GM06990 (cell line): ENCODE measurements at regions not wholly inside any gene's neighbourhood (a gene's known extent, or its start where the extent isn't known, plus 50 kb on each side); places are given as distances from the start of the nearest gene placed in this dataset.
"Not testable (repeated sequence)": the region's sequence is repeated elsewhere in the genome, so short reads cannot be mapped to it uniquely, and the experiment has no call there.

Experiments
- DNase-seq: peaks from one replicate; pipeline ENCODE4 v3.0.0-alpha.2; 2011; ENCODE audit not compliant: insufficient read length; ENCODE audit errors: extremely low read depth
- H3K27me3 ChIP-seq: replicated peaks from 2 replicates; pipeline ENCODE4 v1.6.0; 2011; ENCODE audit warnings: low read length; ENCODE audit not compliant: control insufficient read depth, insufficient read depth
- H3K36me3 ChIP-seq: 2 replicates; pipeline ENCODE4 v1.5.1; 2011; ENCODE audit warnings: low read length; ENCODE audit not compliant: control insufficient read depth, insufficient read depth
- H3K4me3 ChIP-seq: replicated peaks from 2 replicates; pipeline ENCODE4 v1.5.1; 2011; ENCODE audit warnings: low read depth, mild to moderate bottlenecking, control low read depth, low read length
- CTCF ChIP-seq: IDR thresholded peaks from 2 replicates; pipeline ENCODE4 v1.5.1; 2011; ENCODE audit warnings: low read length, control low read depth, mild to moderate bottlenecking, inconsistent platforms; ENCODE audit not compliant: insufficient read depth, poor library complexity, severe bottlenecking

GRCh38 chr7:131673576-131673975 is 117.1 kb upstream of the PODXL start:
- H3K36me3 ChIP-seq: no peaks in the 10 kb centered on the region
- TF ChIP-seq CTCF: no peak
- no peak overlapping the region for H3K4me3 ChIP-seq
- DNase-seq: no peak
- no peaks in the 10 kb centered on the region; the same call in 1 of the 2 replicates for H3K27me3 ChIP-seq

GRCh38 chr7:131670406-131670805 is 114.0 kb upstream of the PODXL start:
- no peaks in the 10 kb centered on the region; the same call in 1 of the 2 replicates for H3K27me3 ChIP-seq
- no peak for DNase-seq
- H3K4me3 ChIP-seq: no peak overlapping the region
- TF ChIP-seq CTCF: no peak
- no peaks in the 10 kb centered on the region for H3K36me3 ChIP-seq

GRCh38 chr7:131667699-131668098 is 111.3 kb upstream of the PODXL start:
- no peak for DNase-seq
- no peaks in the 10 kb centered on the region for H3K36me3 ChIP-seq
- no peak for TF ChIP-seq CTCF

GRCh38 chr7:131665021-131665420 is 108.6 kb upstream of the PODXL start:
- TF ChIP-seq CTCF: no peak
- H3K4me3 ChIP-seq: no peak overlapping the region
- H3K27me3 ChIP-seq: no peaks in the 10 kb centered on the region; the same call in 1 of the 2 replicates
- no peak for DNase-seq
- no peaks in the 10 kb centered on the region for H3K36me3 ChIP-seq

More at GRCh38 chr7:131667699-131668098, 111.3 kb upstream of the PODXL start:
- Histone ChIP-seq H3K27me3 (no peaks in the 10 kb centered on the region; the same call in 1 of the 2 replicates), H3K4me3 (no peak overlapping the region)

- Histone ChIP-seq H3K36me3 (no peaks in the 10 kb centered on the region), H3K27me3 (no peaks in the 10 kb centered on the region; the same call in 1 of the 2 replicates), H3K4me3 (no peak overlapping the region)
- DNase-seq: no peak
- TF ChIP-seq CTCF: no peak
Observed at GRCh38 chr7:131664570-131664969, 108.1 kb upstream of the PODXL start.

GRCh38 chr7:131662301-131662873 is 106.0 kb upstream of the PODXL start:
- not testable (repeated sequence) for DNase-seq, H3K36me3 ChIP-seq, H3K27me3 ChIP-seq, H3K4me3 ChIP-seq
